ENCODE measurements at regions not wholly inside any gene's neighbourhood (a gene's known extent, or its start where the extent isn't known, plus 50 kb on each side); places are given as distances from the start of the nearest gene placed in this dataset.

GRCh38 chr7:50920031-50920635 lies 137.4 kb upstream of the GRB10 start:
- 66% methylated on average over 7 of the region's 7 CpGs for WGBS
- TF ChIP-seq ATF3 (IDR thresholded peaks at IDR 0.05) (no peak), HNF4A (conservative IDR thresholded peaks at IDR 0.05) (no peak), YY1 (IDR thresholded peaks at IDR 0.05) (no peak), RAD21 (IDR thresholded peaks at IDR 0.05) (no peak), MAX (IDR thresholded peaks at IDR 0.05) (no peak)

GRCh38 chr7:50915621-50916020 lies 132.9 kb upstream of the GRB10 start:
- H3K27me3 ChIP-seq (ENCODE audit: control insufficient read depth in 4 of 4, insufficient read depth in 4 of 4, low read length in 3 of 4): no peaks in the 10 kb centered on the region
- no peak for TF ChIP-seq ATF3 (IDR thresholded peaks at IDR 0.05)
- no peak for TF ChIP-seq FOXA2 (IDR thresholded peaks at IDR 0.05)
- no peak for TF ChIP-seq FOXA1 (IDR thresholded peaks at IDR 0.05)
- no peak for DNase-seq (ENCODE audit: low spot score)
- no peak overlapping the region for H3K9ac ChIP-seq (ENCODE audit: low read depth in 1 of 2, low read length in 2 of 2)
- no peaks in the 10 kb centered on the region for H3K4me1 ChIP-seq (ENCODE audit: control insufficient read depth in 4 of 4, insufficient read depth in 4 of 4, low read length in 3 of 4)
- 74% methylated on average over 5 of the region's 5 CpGs for WGBS
- no peak overlapping the region for H3K4me3 ChIP-seq (ENCODE audit: low read depth in 1 of 3, low read length in 3 of 3)
- no peak overlapping the region for H3K27ac ChIP-seq (ENCODE audit: low read depth in 1 of 2, low read length in 2 of 2)
- no peaks in the 10 kb centered on the region for H3K36me3 ChIP-seq (ENCODE audit: control insufficient read depth in 4 of 4, insufficient read depth in 3 of 4, low read depth in 1 of 4, low read length in 3 of 4)
- no peaks in the 10 kb centered on the region for H3K9me3 ChIP-seq (ENCODE audit: control insufficient read depth in 4 of 4, low read length in 3 of 4)

More at GRCh38 chr7:50920031-50920635, 137.4 kb upstream of the GRB10 start:
- DNase-seq (ENCODE audit: low spot score): no peak
- no peaks in the 10 kb centered on the region for H3K36me3 ChIP-seq (ENCODE audit: control insufficient read depth in 4 of 4, insufficient read depth in 3 of 4, low read depth in 1 of 4, low read length in 3 of 4)
- no peaks in the 10 kb centered on the region for H3K4me1 ChIP-seq (ENCODE audit: control insufficient read depth in 4 of 4, insufficient read depth in 4 of 4, low read length in 3 of 4)
- no peak overlapping the region for H3K27ac ChIP-seq (ENCODE audit: low read depth in 1 of 2, low read length in 2 of 2)
- H3K27me3 ChIP-seq (ENCODE audit: control insufficient read depth in 4 of 4, insufficient read depth in 4 of 4, low read length in 3 of 4): no peaks in the 10 kb centered on the region
- no peak overlapping the region for H3K4me3 ChIP-seq (ENCODE audit: low read depth in 1 of 3, low read length in 3 of 3)
- no peak overlapping the region for H3K9ac ChIP-seq (ENCODE audit: low read depth in 1 of 2, low read length in 2 of 2)
- no peaks in the 10 kb centered on the region for H3K9me3 ChIP-seq (ENCODE audit: control insufficient read depth in 4 of 4, low read length in 3 of 4)

- Histone ChIP-seq H3K36me3 (ENCODE audit: control insufficient read depth in 4 of 4, insufficient read depth in 3 of 4, low read depth in 1 of 4, low read length in 3 of 4) (no peaks in the 10 kb centered on the region), H3K4me1 (ENCODE audit: control insufficient read depth in 4 of 4, insufficient read depth in 4 of 4, low read length in 3 of 4) (no peaks in the 10 kb centered on the region), H3K9ac (ENCODE audit: low read depth in 1 of 2, low read length in 2 of 2) (no peak overlapping the region), H3K4me3 (ENCODE audit: low read depth in 1 of 3, low read length in 3 of 3) (no peak overlapping the region), H3K27me3 (ENCODE audit: control insufficient read depth in 4 of 4, insufficient read depth in 4 of 4, low read length in 3 of 4) (no peaks in the 10 kb centered on the region), H3K27ac (ENCODE audit: low read depth in 1 of 2, low read length in 2 of 2) (no peak overlapping the region), H3K9me3 (ENCODE audit: control insufficient read depth in 4 of 4, low read length in 3 of 4) (no peaks in the 10 kb centered on the region)
- DNase-seq (ENCODE audit: low spot score): no peak
- no peak for TF ChIP-seq CTCF (IDR thresholded peaks at IDR 0.05; ENCODE audit: low read depth, low read length, missing input control)
- TF ChIP-seq HNF4G (IDR thresholded peaks at IDR 0.05): no peak
- TF ChIP-seq YY1 (IDR thresholded peaks at IDR 0.05): no peak
- no peak for TF ChIP-seq ZBTB33 (IDR thresholded peaks at IDR 0.05)
- TF ChIP-seq EGR1 (IDR thresholded peaks at IDR 0.05; ENCODE audit: low read depth in 2 of 2): no peak
- no peak for TF ChIP-seq HNF4A (conservative IDR thresholded peaks at IDR 0.05)
- no peak for TF ChIP-seq ATF3 (IDR thresholded peaks at IDR 0.05)
- TF ChIP-seq RXRA (IDR thresholded peaks at IDR 0.05): no peak
- TF ChIP-seq MAX (IDR thresholded peaks at IDR 0.05): no peak
- no peak for TF ChIP-seq SP1 (IDR thresholded peaks at IDR 0.05)
- no peak for TF ChIP-seq TAF1 (conservative IDR thresholded peaks at IDR 0.05)
- TF ChIP-seq FOXA1 (IDR thresholded peaks at IDR 0.05): no peak
- no peak for TF ChIP-seq GABPA (IDR thresholded peaks at IDR 0.05 in 1 of 2, conservative IDR thresholded peaks at IDR 0.05 in 1 of 2)
- TF ChIP-seq NR2F2 (IDR thresholded peaks at IDR 0.05): no peak
- TF ChIP-seq FOXA2 (IDR thresholded peaks at IDR 0.05): no peak
- TF ChIP-seq RAD21 (IDR thresholded peaks at IDR 0.05): no peak
- TF ChIP-seq REST (IDR thresholded peaks at IDR 0.05): no peak
- no peak for TF ChIP-seq JUND (IDR thresholded peaks at IDR 0.05)
- WGBS: 44% methylated on average over 3 of the region's 3 CpGs
Observed at GRCh38 chr7:50914460-50914859, 131.8 kb upstream of the GRB10 start.

All from liver (tissue), 8 donors.